ENCODE measurements at regions not wholly inside any gene's neighbourhood (a gene's known extent, or its start where the extent isn't known, plus 50 kb on each side); places are given as distances from the start of the nearest gene placed in this dataset.

DNA sequence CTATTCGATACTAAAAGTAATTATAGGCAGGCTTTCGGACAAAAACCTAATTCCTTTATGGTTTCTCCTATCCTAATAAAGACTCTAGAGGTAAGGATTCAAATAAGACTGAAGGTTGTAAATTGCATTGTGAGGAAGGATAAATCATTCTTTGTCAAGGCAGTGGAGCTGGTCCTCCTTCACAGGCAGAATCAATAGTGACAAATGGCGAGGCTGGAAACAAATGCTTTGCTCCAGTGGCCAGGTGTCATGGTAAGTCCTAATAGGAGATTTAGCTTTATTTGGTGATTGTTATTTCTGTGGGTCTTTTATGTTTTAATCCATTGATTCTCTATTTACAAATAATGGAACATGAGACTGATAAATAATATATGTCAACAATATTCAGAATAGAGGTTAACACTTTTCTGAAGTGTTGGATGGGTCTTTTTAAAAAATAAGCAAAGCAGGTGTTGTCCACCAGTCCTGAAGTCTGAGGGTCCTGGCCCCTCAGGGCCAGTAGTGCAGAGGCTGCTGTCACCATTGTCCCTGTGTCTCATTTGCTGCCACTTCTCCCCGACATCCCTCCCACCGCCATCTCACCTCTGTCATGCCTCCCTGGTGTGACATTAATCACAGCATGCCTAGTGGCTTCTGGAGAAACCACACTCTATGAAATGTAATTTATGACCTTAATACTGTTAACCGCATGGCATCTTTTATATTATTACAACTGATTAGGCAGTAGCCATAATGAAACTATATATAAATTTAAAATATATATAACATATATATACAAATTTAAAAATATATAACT lies 120.9 kb upstream of the MAGI3 start:
- Histone ChIP-seq H3K27ac (no peak overlapping the region), H3K27me3 (replicated peaks) (no peaks in the 10 kb centered on the region), H3K36me3 (replicated peaks) (no peaks in the 10 kb centered on the region), H3K4me3 (ENCODE audit: low read depth, low read length) (no peak overlapping the region)
- no peak for DNase-seq
- TF ChIP-seq, protein P1, sequence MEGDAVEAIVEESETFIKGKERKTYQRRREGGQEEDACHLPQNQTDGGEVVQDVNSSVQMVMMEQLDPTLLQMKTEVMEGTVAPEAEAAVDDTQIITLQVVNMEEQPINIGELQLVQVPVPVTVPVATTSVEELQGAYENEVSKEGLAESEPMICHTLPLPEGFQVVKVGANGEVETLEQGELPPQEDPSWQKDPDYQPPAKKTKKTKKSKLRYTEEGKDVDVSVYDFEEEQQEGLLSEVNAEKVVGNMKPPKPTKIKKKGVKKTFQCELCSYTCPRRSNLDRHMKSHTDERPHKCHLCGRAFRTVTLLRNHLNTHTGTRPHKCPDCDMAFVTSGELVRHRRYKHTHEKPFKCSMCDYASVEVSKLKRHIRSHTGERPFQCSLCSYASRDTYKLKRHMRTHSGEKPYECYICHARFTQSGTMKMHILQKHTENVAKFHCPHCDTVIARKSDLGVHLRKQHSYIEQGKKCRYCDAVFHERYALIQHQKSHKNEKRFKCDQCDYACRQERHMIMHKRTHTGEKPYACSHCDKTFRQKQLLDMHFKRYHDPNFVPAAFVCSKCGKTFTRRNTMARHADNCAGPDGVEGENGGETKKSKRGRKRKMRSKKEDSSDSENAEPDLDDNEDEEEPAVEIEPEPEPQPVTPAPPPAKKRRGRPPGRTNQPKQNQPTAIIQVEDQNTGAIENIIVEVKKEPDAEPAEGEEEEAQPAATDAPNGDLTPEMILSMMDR (IDR thresholded peaks at IDR 0.05; ENCODE audit: low read depth, low read length, missing control alignments): no peak
- in situ Hi-C loops (cut with HindIII; ENCODE audit: low pct_ligation_motif_present, low sequenced_read_pairs): no loop called here

DNA sequence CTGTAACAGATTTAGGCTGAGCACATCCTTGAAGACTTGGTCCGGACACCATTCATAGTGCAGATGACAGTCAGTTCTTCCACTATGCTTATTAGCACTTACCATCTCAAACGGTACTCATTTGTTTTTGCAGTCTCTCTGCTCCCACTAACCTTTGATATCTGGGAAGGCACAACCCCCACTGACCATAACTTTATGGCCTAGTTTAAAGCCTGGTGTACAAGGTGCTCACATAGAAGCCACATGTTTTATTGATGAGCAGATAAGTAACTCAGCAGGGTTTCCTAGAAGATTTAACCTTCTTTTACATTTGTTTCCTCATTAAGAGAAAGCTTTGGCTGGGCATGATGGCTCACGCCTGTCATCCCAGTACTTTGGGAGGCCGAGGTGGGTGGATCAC lies 119.3 kb upstream of the MAGI3 start:
- TF ChIP-seq, protein P1 (IDR thresholded peaks at IDR 0.05; ENCODE audit: low read depth, low read length, missing control alignments): no peak
- in situ Hi-C loops (cut with HindIII; ENCODE audit: low pct_ligation_motif_present, low sequenced_read_pairs): no loop called here
- no peak overlapping the region for H3K27ac ChIP-seq

DNA sequence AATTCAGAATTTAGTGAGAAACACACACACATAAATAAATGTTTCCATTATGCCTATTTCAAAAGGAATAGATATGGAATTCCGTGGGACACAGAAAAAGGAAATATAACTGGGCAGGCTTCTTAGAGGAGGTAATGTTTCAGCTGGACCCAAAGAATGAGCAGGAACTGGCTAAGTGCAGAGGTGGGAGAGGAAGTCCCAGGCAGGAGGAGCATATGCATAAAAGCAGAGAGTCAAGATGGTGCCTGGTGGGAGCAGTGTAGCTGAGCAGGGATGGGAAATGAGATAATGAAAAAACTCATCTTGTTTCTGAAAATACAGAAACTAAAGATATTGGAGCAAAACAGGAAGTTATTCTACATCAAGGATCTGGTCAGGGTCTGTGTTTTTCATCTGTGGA lies 115.2 kb upstream of the MAGI3 start:
- TF ChIP-seq, protein P1 (IDR thresholded peaks at IDR 0.05; ENCODE audit: low read depth, low read length, missing control alignments): no peak
- Histone ChIP-seq H3K4me3 (ENCODE audit: low read depth, low read length) (no peak overlapping the region), H3K36me3 (replicated peaks) (no peaks in the 10 kb centered on the region), H3K27ac (no peak overlapping the region), H3K27me3 (replicated peaks) (no peaks in the 10 kb centered on the region)
- in situ Hi-C loops (cut with HindIII; ENCODE audit: low pct_ligation_motif_present, low sequenced_read_pairs): no loop called here
- DNase-seq: no peak

More for the DNA sequence above, 119.3 kb upstream of the MAGI3 start:
- Histone ChIP-seq H3K4me3 (ENCODE audit: low read depth, low read length) (no peak overlapping the region), H3K36me3 (replicated peaks) (no peaks in the 10 kb centered on the region), H3K27me3 (replicated peaks) (no peaks in the 10 kb centered on the region)
- no peak for DNase-seq

DNA sequence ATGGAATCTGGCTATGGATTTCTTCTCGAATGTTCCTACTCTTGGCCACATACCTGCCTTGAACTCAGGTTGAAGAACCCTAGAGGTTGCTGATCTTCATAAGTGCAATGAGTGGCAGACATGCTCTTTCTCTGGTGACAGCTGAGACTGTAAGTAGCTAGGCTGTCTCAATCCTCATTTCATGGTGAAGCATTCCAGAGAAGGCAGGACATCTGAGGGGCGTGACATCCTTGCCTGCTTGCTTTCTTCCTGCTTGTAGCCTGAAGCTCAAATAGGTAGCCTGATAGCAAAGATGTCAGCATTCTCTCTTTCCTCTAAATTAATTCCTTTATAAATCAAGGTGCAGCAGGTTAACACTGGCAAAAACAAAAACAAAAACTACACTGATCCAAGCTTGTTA lies 114.6 kb upstream of the MAGI3 start:
- in situ Hi-C loops (cut with HindIII; ENCODE audit: low pct_ligation_motif_present, low sequenced_read_pairs): no loop called here
- Histone ChIP-seq H3K4me3 (ENCODE audit: low read depth, low read length) (no peak overlapping the region), H3K27ac (no peak overlapping the region), H3K36me3 (replicated peaks) (no peaks in the 10 kb centered on the region), H3K27me3 (replicated peaks) (no peaks in the 10 kb centered on the region)
- DNase-seq: no peak
- TF ChIP-seq, protein P1 (IDR thresholded peaks at IDR 0.05; ENCODE audit: low read depth, low read length, missing control alignments): no peak

DNA sequence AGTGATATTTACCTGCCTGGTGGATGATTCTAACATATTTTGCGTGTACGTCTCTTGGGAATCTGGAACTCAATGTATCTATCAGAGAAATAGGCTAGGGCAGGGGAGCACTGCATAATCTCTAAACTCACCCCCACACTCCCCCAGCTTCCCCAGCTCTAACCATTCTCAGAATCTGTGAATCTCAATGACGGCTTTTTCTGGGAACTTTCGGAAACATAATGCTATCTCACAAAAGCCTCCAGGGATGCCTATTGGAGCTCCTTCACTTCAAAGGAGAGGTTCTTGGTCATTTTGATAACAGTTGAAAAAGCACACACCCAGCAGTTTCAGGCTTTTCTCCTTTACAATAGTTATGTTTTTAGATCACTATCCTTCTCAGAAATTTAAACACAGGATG lies 113.8 kb upstream of the MAGI3 start:
- in situ Hi-C loops (cut with HindIII; ENCODE audit: low pct_ligation_motif_present, low sequenced_read_pairs): no loop called here
- TF ChIP-seq, protein P1 (IDR thresholded peaks at IDR 0.05; ENCODE audit: low read depth, low read length, missing control alignments): no peak
- Histone ChIP-seq H3K36me3 (replicated peaks) (no peaks in the 10 kb centered on the region), H3K27ac (no peak overlapping the region), H3K27me3 (replicated peaks) (no peaks in the 10 kb centered on the region), H3K4me3 (ENCODE audit: low read depth, low read length) (no peak overlapping the region)
- no peak for DNase-seq

DNA sequence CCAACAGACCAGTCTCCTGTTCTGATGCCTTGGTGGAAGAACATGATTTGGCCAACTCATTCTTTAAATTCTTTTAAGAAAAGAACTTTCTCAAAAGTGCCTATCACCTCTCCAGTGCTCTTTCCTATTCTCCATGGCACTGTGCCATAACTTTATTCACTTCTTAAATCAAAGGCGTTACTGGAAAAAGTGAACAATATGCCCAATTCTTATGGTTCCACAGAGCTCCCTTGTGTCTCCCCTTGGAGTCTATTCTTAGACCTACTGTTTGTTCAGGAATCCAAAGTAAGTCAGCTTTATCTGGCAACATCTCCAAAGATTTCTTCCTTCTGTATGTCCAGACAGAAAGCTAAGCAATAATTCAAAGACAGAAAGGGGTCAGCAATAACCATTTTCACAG lies 111.9 kb upstream of the MAGI3 start:
- TF ChIP-seq, protein P1 (IDR thresholded peaks at IDR 0.05; ENCODE audit: low read depth, low read length, missing control alignments): no peak
- in situ Hi-C loops (cut with HindIII; ENCODE audit: low pct_ligation_motif_present, low sequenced_read_pairs): no loop called here
- Histone ChIP-seq H3K4me3 (ENCODE audit: low read depth, low read length) (no peak overlapping the region), H3K27me3 (replicated peaks) (no peaks in the 10 kb centered on the region), H3K36me3 (replicated peaks) (no peaks in the 10 kb centered on the region), H3K27ac (no peak overlapping the region)
- DNase-seq: no peak

Measured in brain microvascular endothelial cell (primary cell).